Right atrium auricular region (tissue), 2 donors: ENCODE measurements at regions not wholly inside any gene's neighbourhood (a gene's known extent, or its start where the extent isn't known, plus 50 kb on each side); places are given as distances from the start of the nearest gene placed in this dataset.

Source experiments
- DNase-seq: peaks from one replicate; pipeline ENCODE4 v3.0.0-alpha.2; 2019; ENCODE audit warnings: low spot score
- H3K27ac ChIP-seq, 2 donors: fragments of 200-600 bp; sonication (generic); 1 replicate in 1 of 2; 2 replicates in 1 of 2; pipeline ENCODE4 v1.5.1; 2016 to 2019
- H3K27me3 ChIP-seq, 2 donors: fragments of 200-600 bp; sonication (generic); one replicate each; pipeline versions ENCODE4 v1.5.1 to v1.6.0; 2017 to 2019
- H3K36me3 ChIP-seq: fragments of 200-600 bp; sonication (generic); one replicate; pipeline ENCODE4 v1.5.1; 2016
- H3K4me1 ChIP-seq, 2 donors: fragments of 200-600 bp; sonication (generic); one replicate each; pipeline versions ENCODE4 v1.5.1 to v1.6.0; 2017 to 2019
- H3K4me3 ChIP-seq, 2 donors: fragments of 200-600 bp; sonication (generic); 1 replicate in 1 of 2; 2 replicates in 1 of 2; pipeline ENCODE4 v1.5.1; 2017 to 2019; ENCODE audit warnings: mild to moderate bottlenecking in 1 of 2, moderate library complexity in 1 of 2
- H3K9me3 ChIP-seq, 2 donors: fragments of 200-600 bp; sonication (generic); one replicate each; pipeline ENCODE4 v1.5.1; 2019
- CTCF ChIP-seq, 2 donors: fragments of 200-600 bp; sonication (generic); IDR thresholded peaks; one replicate each; pipeline ENCODE4 v1.5.1; 2019; ENCODE audit warnings: antibody characterized with exemption in 2 of 2

GRCh38 chr3:31416980-31417379 lies 115.7 kb upstream of the STT3B start:
- Histone ChIP-seq H3K9me3 (peaks cover 0 to 5% of the 10 kb centered on the region in 2 donors), H3K4me1 (no peaks in the 10 kb centered on the region), H3K4me3 (no peak overlapping the region), H3K27me3 (no peaks in the 10 kb centered on the region), H3K36me3 (no peaks in the 10 kb centered on the region), H3K27ac (no peak overlapping the region)
- DNase-seq, result no peak
- TF ChIP-seq CTCF (IDR thresholded peaks at IDR 0.05), result no peak

- no peak for TF ChIP-seq CTCF (IDR thresholded peaks at IDR 0.05)
- Histone ChIP-seq H3K27ac (no peak overlapping the region), H3K9me3 (peaks cover 0 to 5% of the 10 kb centered on the region in 2 donors), H3K36me3 (no peaks in the 10 kb centered on the region), H3K27me3 (no peaks in the 10 kb centered on the region), H3K4me3 (no peak overlapping the region), H3K4me1 (no peaks in the 10 kb centered on the region)
- DNase-seq, result no peak
Measured at GRCh38 chr3:31417486-31417885, 115.2 kb upstream of the STT3B start.

GRCh38 chr3:31420311-31420710 lies 112.4 kb upstream of the STT3B start:
- no peak for DNase-seq
- Histone ChIP-seq H3K9me3 (peaks cover 0 to 5% of the 10 kb centered on the region in 2 donors), H3K4me1 (no peaks in the 10 kb centered on the region), H3K4me3 (no peak overlapping the region), H3K27me3 (no peaks in the 10 kb centered on the region), H3K27ac (no peak overlapping the region), H3K36me3 (no peaks in the 10 kb centered on the region)
- no peak for TF ChIP-seq CTCF (IDR thresholded peaks at IDR 0.05)

GRCh38 chr3:31421314-31422048 lies 111.2 kb upstream of the STT3B start:
- no peak for TF ChIP-seq CTCF (IDR thresholded peaks at IDR 0.05)
- Histone ChIP-seq H3K9me3 (peaks cover 0 to 5% of the 10 kb centered on the region in 2 donors), H3K4me1 (no peaks in the 10 kb centered on the region), H3K27ac (no peak overlapping the region), H3K27me3 (no peaks in the 10 kb centered on the region), H3K4me3 (no peak overlapping the region), H3K36me3 (no peaks in the 10 kb centered on the region)
- DNase-seq, result no peak

GRCh38 chr3:31422237-31422636 lies 110.5 kb upstream of the STT3B start:
- no peak overlapping the region for H3K27ac ChIP-seq
- no peak for TF ChIP-seq CTCF (IDR thresholded peaks at IDR 0.05)
- H3K4me1 ChIP-seq, result no peaks in the 10 kb centered on the region
- no peak overlapping the region for H3K4me3 ChIP-seq
- DNase-seq, result no peak
- no peaks in the 10 kb centered on the region for H3K36me3 ChIP-seq
- H3K27me3 ChIP-seq, result no peaks in the 10 kb centered on the region
- peaks cover 0 to 5% of the 10 kb centered on the region in 2 donors for H3K9me3 ChIP-seq

- Histone ChIP-seq H3K4me1 (no peaks in the 10 kb centered on the region), H3K9me3 (peaks cover 0 to 2% of the 10 kb centered on the region in 2 donors), H3K27me3 (no peaks in the 10 kb centered on the region), H3K36me3 (no peaks in the 10 kb centered on the region), H3K4me3 (no peak overlapping the region), H3K27ac (no peak overlapping the region)
- no peak for TF ChIP-seq CTCF (IDR thresholded peaks at IDR 0.05)
- no peak for DNase-seq
Measured at GRCh38 chr3:31423482-31423881, 109.2 kb upstream of the STT3B start.
